Activated naive CD4-positive, alpha-beta T cell treated with Interleukin-2 at 50 U/mL for 16 hours (primary cell): ENCODE measurements at regions not wholly inside any gene's neighbourhood (a gene's known extent, or its start where the extent isn't known, plus 50 kb on each side); places are given as distances from the start of the nearest gene placed in this dataset.
"Not testable (repeated sequence)": the region's sequence is repeated elsewhere in the genome, so short reads cannot be mapped to it uniquely, and the experiment has no call there.

Source experiments
- DNase-seq: peaks from one replicate; pipeline ENCODE4 v3.0.0-alpha.2; 2020

GRCh38 chr2:234719116-234719716 is 222.3 kb upstream of the ARL4C start:
- DNase-seq: no peak

DNA sequence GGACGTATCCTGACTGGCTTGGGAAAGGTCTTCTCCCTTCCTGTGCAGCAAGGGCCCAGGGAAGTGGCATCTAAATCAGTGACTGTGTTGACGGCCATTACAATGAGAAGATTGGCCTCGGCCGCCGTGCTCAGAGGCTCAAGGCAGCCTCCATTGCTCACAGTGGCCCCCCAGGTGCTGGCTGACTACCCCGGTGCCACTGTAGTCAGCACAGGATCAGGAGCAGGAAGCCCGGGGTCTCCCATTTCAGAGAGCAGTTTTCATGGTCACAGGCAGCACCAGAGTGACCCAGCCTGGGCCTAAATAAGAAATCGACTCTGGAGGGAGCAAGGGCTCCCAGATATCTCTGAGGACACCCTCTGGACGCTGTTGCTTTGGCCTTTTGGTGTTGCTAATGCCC is 219.4 kb upstream of the ARL4C start:
- DNase-seq: no peak

DNA sequence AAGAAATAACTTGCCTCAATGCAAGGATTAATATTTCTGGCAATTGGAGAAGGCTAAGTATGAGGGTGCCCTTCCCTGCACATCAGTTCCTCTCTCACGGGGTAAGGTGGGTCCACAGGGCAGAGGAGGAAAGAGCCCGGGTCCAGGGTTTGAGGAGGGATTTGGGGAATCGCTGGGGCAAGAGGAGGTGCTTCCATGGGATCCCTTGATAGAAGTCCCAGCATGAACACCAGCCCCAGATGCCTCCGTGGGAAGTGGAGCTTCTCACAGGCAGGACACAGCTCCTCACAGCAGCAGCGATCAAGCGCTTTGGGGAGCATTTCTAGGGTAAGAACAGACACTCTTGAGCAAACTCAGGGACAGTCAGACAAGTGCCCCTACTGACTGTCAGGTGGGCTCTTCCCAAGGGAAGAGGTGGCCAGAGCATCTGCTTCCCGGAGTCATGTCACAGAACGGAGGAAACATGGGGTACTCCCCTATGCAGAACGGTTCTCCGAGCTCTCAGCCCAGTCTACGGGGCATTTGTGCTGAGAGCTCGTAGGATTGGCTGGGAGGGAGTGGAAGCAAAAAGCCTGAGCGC is 218.9 kb upstream of the ARL4C start:
- DNase-seq: no peak

DNA sequence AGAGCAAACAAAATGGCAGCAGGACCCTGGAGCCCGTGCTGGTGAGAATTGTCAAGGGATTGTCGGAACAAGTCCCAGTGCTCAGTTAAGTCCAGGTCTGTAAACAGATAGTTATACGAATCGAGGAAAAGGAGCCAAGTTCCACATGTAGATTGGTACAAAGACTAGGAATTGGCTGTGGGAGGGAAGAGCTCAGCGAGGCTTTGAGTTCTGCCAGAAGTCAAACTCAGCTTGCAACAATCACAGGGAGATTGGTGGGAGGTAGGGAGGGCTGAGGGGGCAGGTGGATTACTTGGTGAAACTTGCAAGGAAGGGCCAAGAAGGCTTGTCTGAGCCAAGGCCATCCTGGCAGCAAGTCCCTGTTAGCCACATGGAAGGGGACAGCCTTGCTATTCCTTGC is 217.8 kb upstream of the ARL4C start:
- DNase-seq: no peak

DNA sequence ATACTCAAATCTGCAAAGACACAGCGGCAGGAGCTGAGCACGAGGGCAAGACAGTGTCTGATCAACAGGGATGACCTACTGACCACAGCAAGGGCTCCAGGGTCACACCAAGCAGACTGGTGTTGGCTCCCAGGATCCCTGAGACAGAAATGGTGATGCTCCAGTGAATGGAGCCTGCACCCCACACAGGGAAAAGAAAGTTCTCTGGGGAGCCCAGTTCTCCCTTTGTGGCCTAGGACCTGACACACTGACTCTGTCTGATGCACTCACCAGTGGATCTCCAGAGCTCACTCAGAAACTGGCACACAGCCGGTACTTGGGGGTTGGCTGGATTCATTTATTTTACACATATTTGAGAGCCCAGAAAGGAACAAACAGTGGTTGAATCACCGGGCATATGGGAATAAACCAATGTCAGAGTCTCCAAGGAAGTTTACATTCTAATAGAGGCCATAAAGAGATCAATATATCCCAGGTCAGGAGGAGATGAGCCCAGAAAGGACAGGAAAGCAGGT is 215.6 kb upstream of the ARL4C start:
- no peak for DNase-seq

- DNase-seq: no peak
Measured at GRCh38 chr2:234711308-234711707, 214.4 kb upstream of the ARL4C start.

- no peak for DNase-seq
Measured at GRCh38 chr2:234710587-234710986, 213.7 kb upstream of the ARL4C start.

DNA sequence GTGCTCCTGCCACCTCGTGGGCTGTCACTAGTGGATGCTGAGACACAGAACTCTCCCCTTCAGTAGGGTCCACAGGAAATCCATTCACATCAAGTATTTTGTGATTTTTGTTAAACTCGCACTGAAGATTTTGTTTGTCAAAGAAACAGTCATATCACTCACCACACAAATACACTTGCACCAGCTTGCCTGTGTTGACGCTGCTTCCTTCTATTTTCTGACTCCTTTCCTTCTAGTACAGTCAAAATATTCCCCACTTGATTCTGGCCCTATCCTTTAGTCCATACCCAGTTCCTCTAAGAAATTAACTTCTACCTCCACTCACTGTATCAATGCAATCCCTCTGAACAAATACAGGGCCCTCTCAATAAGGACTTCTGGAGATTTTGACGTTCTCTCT is 213.2 kb upstream of the ARL4C start:
- no peak for DNase-seq

GRCh38 chr2:234708717-234709116 is 211.8 kb upstream of the ARL4C start:
- no peak for DNase-seq

DNA sequence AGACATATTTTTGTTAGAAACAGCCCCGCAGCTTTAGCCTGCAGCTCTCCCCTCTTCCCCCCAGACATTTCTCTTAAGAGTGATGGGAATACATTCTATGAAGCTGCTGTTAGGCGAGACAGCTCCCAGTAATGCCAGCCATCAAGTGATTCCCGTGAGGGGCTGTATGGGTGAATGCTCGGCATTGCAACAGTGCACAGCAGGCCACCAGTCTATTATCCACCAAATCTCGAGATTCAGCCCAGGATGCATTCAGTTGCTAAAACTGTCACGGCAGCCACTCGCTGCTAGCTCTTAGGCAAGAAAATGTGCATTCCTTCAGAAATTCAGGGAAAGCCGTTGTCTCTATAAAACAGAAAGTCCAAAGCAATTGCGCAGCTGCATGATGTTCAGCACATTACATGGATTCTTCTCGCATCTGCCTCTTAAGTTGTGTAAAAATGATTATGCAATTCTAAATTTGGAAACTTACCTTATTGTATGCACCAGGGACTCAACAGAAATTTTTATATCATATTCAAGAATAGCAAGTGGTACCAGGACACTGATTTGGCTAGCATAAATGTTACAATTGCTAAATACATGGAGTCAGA is 211.3 kb upstream of the ARL4C start:
- DNase-seq: no peak

GRCh38 chr2:234706086-234706485 is 209.2 kb upstream of the ARL4C start:
- no peak for DNase-seq

GRCh38 chr2:234705108-234705507 is 208.2 kb upstream of the ARL4C start:
- DNase-seq: no peak

DNA sequence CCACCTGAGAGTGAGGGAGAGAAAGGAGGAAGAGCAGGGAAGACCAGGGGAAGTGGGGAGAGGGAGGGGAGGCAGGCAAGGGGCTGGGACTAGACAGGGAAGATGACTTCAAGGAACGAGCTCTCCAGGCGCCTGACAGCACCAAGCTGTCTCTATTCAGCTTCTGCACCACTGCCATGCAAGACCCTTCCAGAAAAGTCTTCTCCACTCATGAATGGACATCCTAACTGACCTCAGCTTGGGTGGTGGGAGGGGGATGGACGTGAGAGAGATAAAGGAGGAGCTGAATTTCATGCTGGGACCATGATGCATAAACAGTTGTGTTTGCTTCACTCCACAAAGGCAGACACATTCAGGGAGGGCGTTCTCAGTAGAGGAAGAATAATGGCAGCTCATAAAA is 206.4 kb upstream of the ARL4C start:
- no peak for DNase-seq

DNA sequence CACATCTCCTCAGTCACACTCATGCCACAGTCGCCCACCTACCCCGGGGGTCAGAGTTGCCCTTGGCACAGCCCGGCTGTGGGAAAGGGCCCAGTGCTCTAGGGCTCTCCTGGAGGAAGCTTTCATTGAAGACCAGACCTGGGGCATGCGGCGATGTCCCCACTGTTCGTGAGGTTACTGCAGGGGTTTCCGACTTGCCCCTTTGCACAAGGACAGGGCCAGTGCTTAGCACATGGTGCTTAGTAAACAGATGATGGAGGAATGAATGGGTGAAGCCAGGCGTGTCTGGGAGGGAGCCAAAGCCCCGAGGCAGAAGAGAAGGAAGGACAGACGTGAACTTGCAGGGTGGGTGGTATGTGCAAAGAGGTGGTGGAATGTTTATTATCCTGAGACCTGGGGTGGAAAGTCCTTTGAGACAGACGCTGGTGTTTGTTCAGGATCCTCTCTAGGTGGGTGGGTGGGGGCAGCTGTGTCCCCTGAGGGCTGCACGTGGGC is 205.9 kb upstream of the ARL4C start:
- no peak for DNase-seq

GRCh38 chr2:234701841-234702240 is 205.0 kb upstream of the ARL4C start:
- no peak for DNase-seq

- no peak for DNase-seq
Measured at GRCh38 chr2:234701421-234701820, 204.5 kb upstream of the ARL4C start.

DNA sequence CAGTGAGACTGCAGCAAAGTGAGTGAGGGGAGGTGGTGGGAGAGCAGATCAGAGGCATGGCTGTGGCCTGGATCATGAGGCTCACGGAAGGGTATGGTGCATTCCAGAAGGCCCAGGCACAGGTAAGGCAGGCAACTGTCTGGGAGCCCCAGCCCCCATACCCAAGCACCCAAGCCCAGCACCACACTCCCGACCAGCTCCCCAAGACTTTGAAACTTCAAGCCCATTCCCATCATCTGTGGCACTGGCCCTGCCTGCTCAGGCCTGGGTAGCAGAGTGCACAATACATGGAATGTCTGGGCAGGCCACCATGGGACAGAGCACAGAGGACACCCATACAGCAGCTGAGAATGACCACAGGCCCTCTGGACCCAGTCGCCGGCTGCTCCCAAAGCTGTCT is 202.6 kb upstream of the ARL4C start:
- DNase-seq: no peak

- DNase-seq: not testable (repeated sequence)
Measured at GRCh38 chr2:234697300-234697876, 200.5 kb upstream of the ARL4C start.

DNA sequence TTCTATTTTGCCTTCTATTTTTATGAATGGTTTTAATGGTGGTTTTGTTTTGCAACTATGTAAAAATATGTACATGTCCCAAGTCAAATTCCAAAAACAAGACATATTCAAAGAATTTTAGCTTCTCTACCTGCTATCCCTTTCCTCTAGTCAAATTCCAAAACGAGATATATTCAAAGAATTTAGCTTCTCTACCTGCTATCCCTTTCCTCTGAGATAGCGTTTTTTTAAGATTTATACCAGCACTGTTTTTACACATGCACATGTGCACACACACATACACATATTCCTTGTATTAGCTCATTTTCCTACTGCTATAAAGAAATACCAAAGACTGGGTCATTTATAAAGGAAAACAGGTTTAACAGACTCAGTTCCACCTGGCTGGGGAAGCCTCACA is 199.1 kb upstream of the ARL4C start:
- no peak for DNase-seq

- no peak for DNase-seq
Measured at GRCh38 chr2:234694244-234695013, 197.5 kb upstream of the ARL4C start.

- not testable (repeated sequence) for DNase-seq
Measured at GRCh38 chr2:234693681-234694190, 196.9 kb upstream of the ARL4C start.

DNA sequence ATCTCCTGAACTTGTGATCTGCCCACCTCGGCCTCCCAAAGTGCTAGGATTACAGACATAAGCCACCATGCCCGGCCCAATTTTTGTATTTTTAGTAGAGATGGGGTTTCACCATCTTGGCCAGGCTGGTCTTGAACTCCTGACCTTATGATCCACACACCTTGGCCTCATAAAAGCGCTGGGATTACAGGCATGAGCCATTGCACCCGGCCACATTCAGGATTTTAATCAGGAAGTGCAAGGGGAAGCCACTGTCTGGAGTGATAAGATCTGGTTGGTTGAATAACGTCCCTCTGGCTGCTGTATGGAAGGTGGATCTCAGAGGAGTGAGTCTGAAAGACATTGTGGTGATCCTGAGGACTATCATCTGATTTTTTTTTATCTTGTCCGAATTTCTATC is 196.3 kb upstream of the ARL4C start:
- DNase-seq: not testable (repeated sequence)
